B cell (primary cell): ENCODE measurements at regions not wholly inside any gene's neighbourhood (a gene's known extent, or its start where the extent isn't known, plus 50 kb on each side); places are given as distances from the start of the nearest gene placed in this dataset.

ENCODE experiments used
- ATAC-seq: fragments of 200-7000 bp; cut with Tn5 transposase; one replicate; pipeline ENCODE4 v1.10.0; 2021; ENCODE audit warnings: low read depth, mild to moderate bottlenecking, moderate number of reproducible peaks, moderate library complexity
- CTCF ChIA-PET: fragments of 350-600 bp; sonication (Branson Sonifier 250); formaldehyde crosslinking; loops from one replicate; lab custom pipeline; 2021; ENCODE audit warnings: antibody characterized with exemption, inconsistent platforms; lab: Charles Lee
- POLR2A ChIA-PET: fragments of 350-600 bp; sonication (Branson Sonifier 250); formaldehyde crosslinking; loops from one replicate; lab custom pipeline; 2021; ENCODE audit warnings: antibody characterized with exemption; lab: Charles Lee
- DNase-seq: peaks from one replicate; pipeline ENCODE4 v3.0.0; 2013
- H2AFZ ChIP-seq: 2 replicates; pipeline ENCODE4 v1.6.1; 2012; ENCODE audit warnings: mild to moderate bottlenecking, low read depth, low read length; ENCODE audit not compliant: insufficient read depth, poor library complexity, severe bottlenecking
- H3K27ac ChIP-seq, 2 donors: 1 replicate in 1 of 2; 2 replicates in 1 of 2; pipeline ENCODE4 v1.5.1; 2012 to 2013; ENCODE audit warnings: low read length in 2 of 2, mild to moderate bottlenecking in 2 of 2, moderate library complexity in 1 of 2
- H3K27me3 ChIP-seq, 4 experiments: fragments of 200-600 bp in 1 of 4; sonication (generic) in 1 of 4; replicated peaks in 1 of 4; 1 replicate in 2 of 4; 2 replicates in 2 of 4; pipeline versions ENCODE4 v1.6.1 to v1.7.0; 2013 to 2016; ENCODE audit warnings: low read length in 3 of 4, mild to moderate bottlenecking in 2 of 4, mixed read lengths in 1 of 4, moderate library complexity in 1 of 4; ENCODE audit not compliant: insufficient read depth in 4 of 4, control insufficient read depth in 3 of 4; ENCODE audit errors: control extremely low read depth in 1 of 4
- H3K36me3 ChIP-seq, 2 experiments: replicated peaks in 1 of 2; 1 replicate in 1 of 2; 2 replicates in 1 of 2; pipeline versions ENCODE4 v1.6.1 to v1.7.1; 2013; ENCODE audit warnings: low read length in 1 of 2; ENCODE audit not compliant: insufficient read depth in 2 of 2, control insufficient read depth in 1 of 2; ENCODE audit errors: control extremely low read depth in 1 of 2, extremely low read depth in 1 of 2
- H3K4me1 ChIP-seq, 2 donors: fragments of 200-600 bp in 1 of 2; sonication (generic) in 1 of 2; 1 replicate in 1 of 2; 2 replicates in 1 of 2; pipeline versions ENCODE4 v1.5.1 to v1.6.1; 2013 to 2017; ENCODE audit warnings: low read length in 2 of 2; ENCODE audit not compliant: control insufficient read depth in 2 of 2, insufficient read depth in 2 of 2
- H3K4me2 ChIP-seq: replicated peaks from 2 replicates; pipeline ENCODE3; 2012; ENCODE audit warnings: mild to moderate bottlenecking, low read depth, low read length; ENCODE audit not compliant: poor library complexity, severe bottlenecking
- H3K4me3 ChIP-seq, 5 experiments: fragments of 200-600 bp in 1 of 5; sonication (generic) in 1 of 5; 1 replicate in 3 of 5; 2 replicates in 2 of 5; pipeline versions ENCODE4 v1.5.1 to v1.7.0; 2011 to 2016; ENCODE audit warnings: low read length in 4 of 5, mild to moderate bottlenecking in 4 of 5, low read depth in 2 of 5, control low read depth in 1 of 5, moderate library complexity in 1 of 5; ENCODE audit not compliant: insufficient read depth in 1 of 5; ENCODE audit errors: control extremely low read depth in 1 of 5, extremely low read depth in 1 of 5
- H3K79me2 ChIP-seq: fragments of 200-600 bp; sonication (generic); one replicate; pipeline ENCODE4 v1.6.0; 2016; ENCODE audit warnings: low read length; ENCODE audit not compliant: control insufficient read depth, insufficient read depth
- H3K9ac ChIP-seq: fragments of 200-600 bp; sonication (generic); 2 replicates; pipeline ENCODE4 v1.6.1; 2017; ENCODE audit warnings: mild to moderate bottlenecking, low read length, moderate library complexity
- H3K9me3 ChIP-seq, 3 donors: one replicate each; pipeline versions ENCODE4 v1.6.1 to v1.7.1; 2013; ENCODE audit warnings: low read length in 2 of 3; ENCODE audit not compliant: control insufficient read depth in 2 of 3, insufficient read depth in 1 of 3; ENCODE audit errors: control extremely low read depth in 1 of 3
- H4K20me1 ChIP-seq: 2 replicates; pipeline ENCODE4 v1.6.0; 2012; ENCODE audit warnings: mild to moderate bottlenecking, low read length; ENCODE audit not compliant: insufficient read depth, control insufficient read depth, poor library complexity, severe bottlenecking
- H3K27ac Mint-ChIP-seq: one replicate; pipeline ENCODE4 v1.8.0; 2021; ENCODE audit warnings: mixed read lengths
- H3K27me3 Mint-ChIP-seq: one replicate; pipeline ENCODE4 v1.8.0; 2021; ENCODE audit warnings: mixed read lengths
- H3K4me1 Mint-ChIP-seq: one replicate; pipeline ENCODE4 v1.8.0; 2021; ENCODE audit warnings: mixed read lengths
- H3K4me3 Mint-ChIP-seq: one replicate; pipeline ENCODE4 v1.8.0; 2021; ENCODE audit warnings: mixed read lengths
- H3K9me3 Mint-ChIP-seq: one replicate; pipeline ENCODE4 v1.8.0; 2022; ENCODE audit warnings: mixed read lengths; ENCODE audit not compliant: insufficient read depth
- CTCF ChIP-seq: fragments of 200-600 bp; IDR thresholded peaks from one replicate; pipeline ENCODE4 v1.8.0; 2022; ENCODE audit warnings: antibody characterized with exemption, mild to moderate bottlenecking
- EZH2 ChIP-seq: IDR thresholded peaks from 2 replicates; pipeline ENCODE4 v1.6.1; 2012; ENCODE audit warnings: borderline replicate concordance, low read depth, mild to moderate bottlenecking, moderate library complexity, low read length; ENCODE audit not compliant: insufficient read depth, poor library complexity, severe bottlenecking
- WGBS: methylation state at CpG from one replicate; pipeline ENCODE4 v1.1.5; 2013; ENCODE audit warnings: missing lambda C conversion rate; ENCODE audit not compliant: insufficient coverage; 5-methylcytosine and 5-hydroxymethylcytosine counted together
- intact Hi-C: fragments of 100-400 bp; cut with micrococcal nuclease; formaldehyde crosslinking; loops from one replicate; pipeline ENCODE4 v1.10.0; 2022

- 97% methylated on average over 10 of the region's 12 CpGs for WGBS
- no peak overlapping the region for H3K4me2 ChIP-seq
- peaks cover 0 to 16% (median 0%) of the 10 kb centered on the region in 3 donors for H3K9me3 ChIP-seq
- Mint-ChIP-seq H3K27ac (no peak overlapping the region), H3K27me3 (peaks cover 11% of the 10 kb centered on the region), H3K4me1 (no peaks in the 10 kb centered on the region), H3K4me3 (no peak overlapping the region), H3K9me3 (peaks cover 2% of the 10 kb centered on the region)
- H3K27me3 ChIP-seq = peaks cover 0 to 5% (median 0%) of the 10 kb centered on the region in 4 experiments
- intact Hi-C loops = no loop called here
- ATAC-seq = no peak
- H3K4me3 ChIP-seq = no peak overlapping the region
- ChIA-PET POLR2A (no interaction called here), CTCF (no interaction called here)
- no peak overlapping the region for H3K9ac ChIP-seq
- H3K4me1 ChIP-seq = no peaks in the 10 kb centered on the region
- H3K36me3 ChIP-seq = no peaks in the 10 kb centered on the region
- no peaks in the 10 kb centered on the region for H4K20me1 ChIP-seq
- H2AFZ ChIP-seq = no peak overlapping the region
- DNase-seq = no peak
- no peak overlapping the region for H3K27ac ChIP-seq
- H3K79me2 ChIP-seq = no peaks in the 10 kb centered on the region
- TF ChIP-seq EZH2 (no peak), CTCF (no peak)
Measured at GRCh38 chr16:79407005-79407404, 193.5 kb downstream of the MAF start.

GRCh38 chr16:79404571-79404970 is 196.0 kb downstream of the MAF start:
- H3K9ac ChIP-seq = no peak overlapping the region
- no peak overlapping the region for H3K27ac Mint-ChIP-seq
- H3K9me3 Mint-ChIP-seq = no peaks in the 10 kb centered on the region

More at GRCh38 chr16:79404571-79404970, 196.0 kb downstream of the MAF start:
- no peaks in the 10 kb centered on the region for H3K4me1 Mint-ChIP-seq
- H3K4me3 Mint-ChIP-seq = no peak overlapping the region
- DNase-seq (no peak), ATAC-seq (no peak)
- Histone ChIP-seq H3K79me2 (no peaks in the 10 kb centered on the region), H3K27me3 (peaks cover 0 to 5% (median 0%) of the 10 kb centered on the region in 4 experiments), H3K9me3 (peaks cover 0 to 16% (median 0%) of the 10 kb centered on the region in 3 donors), H3K4me1 (no peaks in the 10 kb centered on the region), H4K20me1 (no peaks in the 10 kb centered on the region), H3K36me3 (no peaks in the 10 kb centered on the region), H2AFZ (no peak overlapping the region), H3K4me3 (no peak overlapping the region), H3K4me2 (no peak overlapping the region), H3K27ac (no peak overlapping the region)
- TF ChIP-seq CTCF (no peak), EZH2 (no peak)
- peaks cover 8% of the 10 kb centered on the region for H3K27me3 Mint-ChIP-seq
- CTCF ChIA-PET = no interaction called here
- WGBS = 45% methylated on average over 5 of the region's 7 CpGs
- intact Hi-C loops = no loop called here
- POLR2A ChIA-PET = no interaction called here
